LoVo (cell line): ENCODE measurements at regions not wholly inside any gene's neighbourhood (a gene's known extent, or its start where the extent isn't known, plus 50 kb on each side); places are given as distances from the start of the nearest gene placed in this dataset.

Source experiments
- DNase-seq: peaks from one replicate; pipeline ENCODE4 v3.0.0-alpha.2; 2016; ENCODE audit warnings: low spot score

GRCh38 chr2:203789618-203790017 lies 78.0 kb upstream of the CTLA4 start:
- no peak for DNase-seq

- no peak for DNase-seq
Measured at GRCh38 chr2:203790134-203790852, 77.3 kb upstream of the CTLA4 start.

- DNase-seq: no peak
Measured at GRCh38 chr2:203796248-203797010, 71.1 kb upstream of the CTLA4 start.

GRCh38 chr2:203797276-203797675 lies 70.3 kb upstream of the CTLA4 start:
- DNase-seq: no peak

- no peak for DNase-seq
Measured at GRCh38 chr2:203797712-203798111, 69.9 kb upstream of the CTLA4 start.

- DNase-seq: no peak
Measured at GRCh38 chr2:203798296-203799087, 69.1 kb upstream of the CTLA4 start.

GRCh38 chr2:203799908-203800307 lies 67.7 kb upstream of the CTLA4 start:
- no peak for DNase-seq

GRCh38 chr2:203800783-203801182 lies 66.8 kb upstream of the CTLA4 start:
- no peak for DNase-seq

- no peak for DNase-seq
Measured at GRCh38 chr2:203802342-203803052, 65.1 kb upstream of the CTLA4 start.

GRCh38 chr2:203803053-203803429 lies 64.5 kb upstream of the CTLA4 start:
- DNase-seq: no peak

GRCh38 chr2:203804070-203804469 lies 63.5 kb upstream of the CTLA4 start:
- DNase-seq: no peak

GRCh38 chr2:203804764-203805485 lies 62.6 kb upstream of the CTLA4 start:
- no peak for DNase-seq

GRCh38 chr2:203805486-203805838 lies 62.1 kb upstream of the CTLA4 start:
- no peak for DNase-seq

- no peak for DNase-seq
Measured at GRCh38 chr2:203806761-203807160, 60.8 kb upstream of the CTLA4 start.

- no peak for DNase-seq
Measured at GRCh38 chr2:203808046-203808750, 59.4 kb upstream of the CTLA4 start.

GRCh38 chr2:203809084-203809521 lies 58.5 kb upstream of the CTLA4 start:
- DNase-seq: no peak

GRCh38 chr2:203809991-203810510 lies 57.5 kb upstream of the CTLA4 start:
- DNase-seq: no peak

- peak; percentile 94 for DNase-seq
Measured at GRCh38 chr2:203811491-203812221, 55.9 kb upstream of the CTLA4 start.

GRCh38 chr2:203812294-203813221 lies 55.0 kb upstream of the CTLA4 start:
- DNase-seq: no peak
